Cerebellar nuclear complex (tissue), 1 donor: ENCODE measurements at regions not wholly inside any gene's neighbourhood (a gene's known extent, or its start where the extent isn't known, plus 50 kb on each side); places are given as distances from the start of the nearest gene placed in this dataset.

Experiments used
- DNase-seq, 2 experiments: peaks; one replicate each; lab custom pipeline; 2025; lab: John Stamatoyannopoulos, UW

- no peak for DNase-seq
Measured at GRCh38 chr7:124423863-124424262, 341.7 kb downstream of the GPR37 start.

- no peak for DNase-seq
Measured at GRCh38 chr7:124422081-124422480, 343.5 kb downstream of the GPR37 start.

- no peak for DNase-seq
Measured at GRCh38 chr7:124420367-124420766, 345.2 kb downstream of the GPR37 start.

- DNase-seq: no peak
Measured at GRCh38 chr7:124413029-124413428, 352.6 kb downstream of the GPR37 start.

GRCh38 chr7:124412531-124412930 is 353.1 kb downstream of the GPR37 start:
- DNase-seq: no peak

GRCh38 chr7:124411796-124412195 is 353.8 kb downstream of the GPR37 start:
- no peak for DNase-seq

- DNase-seq: no peak
Measured at GRCh38 chr7:124403587-124403986, 362.0 kb downstream of the GPR37 start.

- no peak for DNase-seq
Measured at GRCh38 chr7:124403112-124403511, 362.5 kb downstream of the GPR37 start.

- no peak for DNase-seq
Measured at GRCh38 chr7:124399941-124400340, 365.7 kb downstream of the GPR37 start.

- DNase-seq: no peak
Measured at GRCh38 chr7:124398937-124399552, 366.2 kb upstream of the TMEM229A start.

GRCh38 chr7:124397134-124397533 is 364.3 kb upstream of the TMEM229A start:
- DNase-seq: no peak

- no peak for DNase-seq
Measured at GRCh38 chr7:124390301-124390700, 357.4 kb upstream of the TMEM229A start.

- DNase-seq: no peak
Measured at GRCh38 chr7:124388751-124389150, 355.9 kb upstream of the TMEM229A start.

- DNase-seq: no peak
Measured at GRCh38 chr7:124387056-124387455, 354.2 kb upstream of the TMEM229A start.

GRCh38 chr7:124379296-124379695 is 346.4 kb upstream of the TMEM229A start:
- DNase-seq: no peak

- no peak for DNase-seq
Measured at GRCh38 chr7:124376111-124376510, 343.2 kb upstream of the TMEM229A start.

GRCh38 chr7:124375391-124375790 is 342.5 kb upstream of the TMEM229A start:
- DNase-seq: no peak

GRCh38 chr7:124369310-124369709 is 336.4 kb upstream of the TMEM229A start:
- DNase-seq: no peak

- DNase-seq: no peak
Measured at GRCh38 chr7:124366118-124366517, 333.3 kb upstream of the TMEM229A start.

GRCh38 chr7:124364283-124364682 is 331.4 kb upstream of the TMEM229A start:
- DNase-seq: no peak

- DNase-seq: peak in 1 of 2 experiments; percentile 42
Measured at GRCh38 chr7:124354201-124354600, 321.3 kb upstream of the TMEM229A start.

GRCh38 chr7:124351950-124352349 is 319.1 kb upstream of the TMEM229A start:
- peak; percentile 90 to 94 for DNase-seq

GRCh38 chr7:124349443-124349842 is 316.6 kb upstream of the TMEM229A start:
- no peak for DNase-seq

GRCh38 chr7:124338861-124339260 is 306.0 kb upstream of the TMEM229A start:
- no peak for DNase-seq
